HT1080 (cell line): ENCODE measurements at regions not wholly inside any gene's neighbourhood (a gene's known extent, or its start where the extent isn't known, plus 50 kb on each side); places are given as distances from the start of the nearest gene placed in this dataset.
"Not testable (repeated sequence)": the region's sequence is repeated elsewhere in the genome, so short reads cannot be mapped to it uniquely, and the experiment has no call there.

Experiments
- DNase-seq: peaks from one replicate; pipeline ENCODE4 v3.0.0-alpha.2; 2015; ENCODE audit warnings: low read depth

DNA sequence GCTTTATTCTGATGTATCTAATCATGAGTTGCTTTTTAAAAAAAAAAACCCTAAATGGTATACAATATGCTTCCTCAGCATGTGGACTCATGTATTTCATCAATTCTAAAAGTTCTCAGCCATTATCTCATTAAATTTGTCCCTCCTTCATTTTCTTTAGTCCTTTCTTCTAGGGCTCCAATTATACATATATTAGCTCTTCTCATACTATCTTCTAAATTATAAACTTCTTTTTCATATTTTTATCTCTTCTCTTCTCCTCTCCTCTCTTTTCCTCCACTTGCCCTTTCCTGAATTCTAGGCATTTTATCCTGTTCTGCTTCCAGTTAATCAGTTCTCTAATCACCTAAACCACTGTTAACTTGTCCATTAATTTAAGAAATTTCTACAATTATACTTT lies 55.0 kb upstream of the IL33 start:
- DNase-seq, result no peak

DNA sequence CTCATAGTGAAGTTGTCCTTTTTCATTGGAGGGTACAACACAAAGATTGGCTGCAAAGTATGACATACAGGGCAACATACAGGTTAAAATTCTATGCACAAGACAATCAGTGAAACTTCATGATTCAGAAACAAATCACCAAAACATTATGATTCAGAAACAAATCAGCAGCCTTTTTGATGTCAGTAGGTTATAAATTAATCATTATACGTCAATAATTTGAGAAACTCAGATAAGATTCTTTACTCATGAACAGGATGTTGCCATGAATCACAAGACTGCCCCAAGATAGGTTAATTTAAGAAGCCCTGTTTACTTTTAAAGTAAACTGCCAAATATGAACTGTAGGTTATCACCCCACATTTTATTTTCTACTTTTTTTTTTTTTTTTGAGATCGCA lies 62.2 kb upstream of the IL33 start:
- DNase-seq, result peak; percentile 62

DNA sequence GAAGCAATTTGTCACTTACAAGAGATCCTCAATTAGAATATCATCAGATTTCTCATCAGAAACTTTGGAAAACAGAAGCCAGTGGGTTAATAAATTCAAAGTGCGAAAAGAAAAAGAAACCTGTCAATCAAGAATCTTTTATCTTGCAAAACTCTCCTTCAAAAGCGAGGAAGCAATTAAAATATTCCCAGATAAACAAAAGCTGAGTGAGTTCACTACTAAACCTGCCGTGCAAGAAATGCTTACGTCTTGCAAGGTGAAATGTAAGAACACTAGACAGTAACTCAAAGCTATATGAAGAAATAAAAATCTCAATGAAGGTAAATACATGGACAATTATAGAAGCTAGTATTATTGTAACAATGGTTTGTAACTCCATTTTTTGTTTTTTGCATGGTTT lies 62.8 kb upstream of the IL33 start:
- DNase-seq, result no peak

DNA sequence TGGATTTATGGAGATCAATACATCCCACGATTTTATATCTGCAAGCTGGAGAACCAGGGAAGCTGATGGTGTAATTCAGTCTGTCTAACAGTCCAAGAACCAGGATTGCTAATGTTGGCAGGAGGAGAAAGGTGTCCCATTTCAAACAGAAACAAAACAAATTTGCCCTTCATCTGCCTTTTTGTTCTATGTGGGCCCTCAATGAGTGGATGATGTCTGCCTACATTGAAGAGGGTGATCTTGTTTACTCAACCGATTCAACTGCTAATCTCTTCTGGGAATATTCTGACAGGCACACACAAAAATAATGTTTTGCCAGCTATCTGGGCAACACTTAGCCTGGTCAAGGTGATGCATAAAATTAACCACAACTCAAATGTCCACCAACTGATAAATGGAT lies 65.1 kb upstream of the IL33 start:
- no peak for DNase-seq

DNA sequence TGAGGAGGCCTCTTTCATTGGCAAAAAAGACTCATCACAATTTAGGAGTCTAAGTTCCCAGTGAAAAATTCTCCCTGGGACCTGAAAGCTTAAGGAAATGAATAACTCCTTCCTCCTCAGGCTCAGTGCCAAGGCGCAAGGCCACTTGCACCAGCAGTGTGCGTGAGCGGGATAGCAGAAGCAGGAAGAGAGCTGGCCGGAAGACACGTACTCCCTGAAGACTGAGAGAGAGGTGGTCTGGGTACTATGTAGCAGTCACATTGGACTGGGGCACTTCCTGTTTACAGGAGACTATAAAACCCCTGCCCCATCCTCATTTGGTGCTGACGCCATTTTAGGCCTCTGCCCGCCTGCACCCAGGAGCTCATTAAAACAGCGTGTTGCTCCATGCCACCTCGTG lies 66.3 kb upstream of the IL33 start:
- DNase-seq, result no peak

DNA sequence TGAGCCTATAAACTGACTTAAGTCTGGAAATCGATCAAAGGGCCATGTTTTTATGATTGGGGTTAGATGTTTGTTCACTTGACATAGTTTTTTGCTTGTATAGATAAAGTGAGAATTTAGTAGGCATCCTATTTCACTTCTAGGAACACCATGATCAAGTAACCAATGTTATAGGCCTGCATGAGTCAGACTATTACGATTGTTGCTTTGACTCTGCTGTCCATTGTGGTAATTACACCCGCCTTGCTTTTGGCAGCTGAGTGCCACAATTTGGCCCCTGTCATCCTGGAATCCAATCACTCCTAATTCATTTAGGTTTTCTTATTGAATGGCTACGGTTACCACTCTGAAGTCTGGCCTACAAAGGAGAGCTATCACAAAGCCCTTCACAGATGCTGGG lies 67.8 kb upstream of the IL33 start:
- DNase-seq, result peak; percentile 21

DNA sequence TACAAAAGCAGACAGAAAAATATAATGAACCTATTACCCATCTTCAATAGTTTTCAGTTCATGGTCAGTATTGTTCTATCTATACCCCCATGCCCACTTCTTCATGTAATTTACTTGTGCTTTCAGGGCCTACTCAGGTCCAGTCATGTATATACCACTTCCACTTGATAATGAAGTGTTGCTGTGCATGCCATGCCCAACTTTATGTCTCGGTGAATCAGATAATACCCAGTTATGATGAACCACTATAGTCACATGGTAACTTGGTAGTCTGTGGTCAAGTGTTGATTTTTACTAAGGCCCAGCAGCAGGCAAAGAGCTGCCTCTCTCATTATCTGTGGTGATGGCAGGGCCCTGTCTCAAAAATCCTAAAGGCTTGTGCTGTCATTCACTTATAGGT lies 70.7 kb upstream of the IL33 start:
- DNase-seq, result no peak

DNA sequence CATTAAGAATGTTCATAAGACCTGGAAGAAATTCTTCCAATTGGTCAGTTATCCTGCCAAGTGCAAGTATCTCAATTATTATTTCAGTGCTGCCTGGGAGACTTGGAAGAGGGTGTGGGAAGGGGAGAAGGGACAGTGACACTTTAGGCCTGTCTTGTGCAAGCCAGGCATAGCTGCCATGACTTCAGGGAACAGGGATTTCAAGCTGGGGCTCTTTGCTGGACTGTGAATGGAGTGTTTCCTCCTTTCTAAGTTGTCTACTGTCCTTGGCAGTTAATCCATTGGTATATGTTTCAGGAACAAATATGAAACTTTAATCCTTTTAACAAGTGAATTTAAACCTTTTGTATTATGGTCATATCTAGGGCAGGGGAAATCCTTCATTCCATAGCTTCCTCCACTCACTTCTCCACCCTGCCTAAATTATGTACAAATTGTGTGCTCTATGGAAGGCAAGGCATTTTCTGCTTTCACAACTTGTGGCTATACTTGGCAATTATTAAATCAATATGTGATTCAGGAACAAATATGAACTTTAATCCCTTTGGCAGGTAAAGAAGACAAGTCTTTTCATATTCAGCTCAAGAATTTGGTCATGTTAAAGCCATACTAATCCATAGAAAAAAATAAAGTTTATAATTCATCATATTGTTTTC lies 72.7 kb upstream of the IL33 start:
- no peak for DNase-seq

DNA sequence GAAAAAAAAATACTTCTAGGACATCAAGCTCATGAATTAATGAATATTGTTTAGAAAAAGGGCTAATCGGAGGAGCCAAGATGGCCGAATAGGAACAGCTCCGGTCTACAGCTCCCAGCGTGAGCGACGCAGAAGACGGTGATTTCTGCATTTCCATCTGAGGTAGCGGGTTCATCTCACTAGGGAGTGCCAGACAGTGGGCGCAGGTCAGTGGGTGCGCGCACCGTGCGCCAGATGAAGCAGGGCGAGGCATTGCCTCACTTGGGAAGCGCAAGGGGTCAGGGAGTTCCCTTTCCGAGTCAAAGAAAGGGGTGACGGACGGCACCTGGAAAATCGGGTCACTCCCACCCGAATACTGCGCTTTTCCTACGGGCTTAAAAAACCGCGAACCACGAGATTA lies 79.8 kb upstream of the IL33 start:
- not testable (repeated sequence) for DNase-seq

DNA sequence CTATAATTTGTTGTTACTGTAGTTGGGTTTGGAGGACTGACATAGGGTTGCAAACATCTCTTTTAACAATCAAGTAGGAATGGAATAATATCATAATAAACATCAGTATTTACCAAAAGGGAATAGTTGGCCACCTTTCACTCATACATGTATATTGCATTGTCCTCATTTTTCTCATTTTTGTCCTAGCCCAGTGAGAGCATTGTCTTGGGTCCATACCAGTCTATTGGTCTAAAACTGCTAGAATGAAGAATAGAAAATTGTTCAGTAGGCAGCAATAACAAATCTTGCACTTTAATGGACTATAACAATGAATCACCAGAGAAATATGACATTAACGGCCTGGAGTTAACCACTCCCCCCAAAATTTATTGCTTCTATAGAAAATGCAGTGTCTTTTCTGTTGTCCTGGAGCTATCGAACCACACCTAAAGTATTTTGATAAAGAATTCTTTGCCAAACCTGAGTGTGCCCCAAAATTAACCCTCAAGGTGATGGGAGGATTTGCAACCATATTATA lies 80.9 kb upstream of the IL33 start:
- DNase-seq, result no peak

DNA sequence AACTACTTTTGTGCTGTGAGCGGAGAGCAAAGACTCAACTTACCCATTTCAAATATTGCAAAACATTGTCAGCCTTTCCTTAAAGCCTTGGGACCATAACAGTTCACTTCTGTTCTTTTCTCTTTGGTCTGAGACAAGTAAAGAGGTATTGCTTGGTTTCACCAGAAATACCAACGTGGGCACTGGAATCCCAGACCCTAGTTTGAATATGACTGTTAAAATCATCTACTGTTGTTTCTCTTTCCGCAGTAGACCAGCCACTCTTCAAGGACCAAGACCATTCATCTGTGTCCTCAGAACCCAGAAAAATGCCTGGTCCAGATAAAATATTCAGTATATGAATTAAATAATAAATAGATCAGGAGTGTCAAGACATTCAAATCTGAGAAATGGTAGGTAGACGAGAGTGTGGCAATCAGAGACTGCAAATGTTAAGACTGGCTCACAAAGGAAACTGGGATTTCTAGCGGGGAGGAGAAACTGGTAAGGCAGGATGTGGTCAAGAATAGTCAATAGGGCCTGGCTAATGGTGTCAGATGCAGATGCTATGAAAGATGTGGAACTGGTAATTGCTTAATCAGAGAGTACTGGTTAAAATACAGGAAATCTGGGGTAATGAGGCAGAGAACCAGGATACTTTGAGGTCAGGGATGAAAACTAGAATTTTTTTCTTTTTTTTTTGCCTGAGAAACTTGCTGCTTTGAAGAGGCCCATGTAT lies 82.1 kb upstream of the IL33 start:
- DNase-seq, result peak; percentile 83

DNA sequence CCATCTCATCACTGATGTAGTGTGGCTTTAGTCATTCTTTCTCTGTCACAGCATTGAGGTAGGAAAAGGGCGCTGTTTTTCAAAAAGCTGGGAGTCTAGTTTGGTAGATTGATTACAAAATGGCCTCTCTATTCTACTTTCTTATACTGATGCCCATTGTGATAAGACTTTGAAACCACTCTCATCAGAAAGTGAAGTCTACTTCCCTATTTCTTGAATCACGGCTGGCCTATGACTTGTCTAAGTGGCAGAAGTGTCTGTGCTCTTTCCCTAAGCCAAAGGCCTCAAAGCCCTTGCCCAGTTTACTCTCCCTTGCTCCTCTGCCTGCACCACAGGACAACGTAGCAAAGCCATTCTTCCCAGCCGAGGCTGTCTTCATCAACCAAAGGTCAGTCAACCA lies 83.0 kb upstream of the IL33 start:
- DNase-seq, result no peak

DNA sequence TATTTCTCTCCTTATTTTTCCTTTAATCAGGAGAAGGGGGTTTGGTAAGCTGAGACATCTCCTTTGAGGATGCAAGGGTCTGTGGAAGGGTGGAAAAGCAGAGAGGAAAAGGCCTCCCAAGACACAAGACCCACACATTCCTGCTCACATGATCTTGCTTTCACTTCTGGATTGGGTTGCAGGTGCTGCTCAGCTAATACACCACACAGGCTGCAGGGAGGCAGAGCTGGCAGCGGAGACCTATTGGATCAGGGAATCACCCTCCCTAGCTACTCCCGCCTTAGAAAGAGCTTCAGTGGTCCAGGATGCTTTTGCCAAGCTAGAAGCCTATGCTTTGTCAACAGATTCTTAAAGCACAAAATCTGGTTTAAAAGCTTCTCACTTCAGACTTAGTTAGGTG lies 87.6 kb upstream of the IL33 start:
- DNase-seq, result no peak

DNA sequence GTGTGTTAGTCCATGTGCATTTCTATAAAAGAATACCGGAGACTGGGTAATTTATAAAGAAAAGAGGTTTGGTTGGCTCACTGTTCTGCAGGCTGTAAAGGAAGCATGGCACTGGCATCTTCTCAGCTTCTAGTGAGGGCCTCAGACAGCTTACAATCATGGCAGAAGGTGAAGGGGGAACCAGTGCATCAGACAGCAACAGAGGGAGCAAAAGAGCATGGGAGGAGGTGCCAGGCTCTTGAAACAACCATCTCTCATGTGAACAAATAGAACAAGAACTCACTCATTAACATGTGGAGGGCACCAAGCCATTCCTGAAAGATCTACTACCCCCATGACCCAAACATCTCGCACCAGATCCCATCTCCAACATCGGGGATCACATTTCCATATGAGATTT lies 89.2 kb upstream of the IL33 start:
- DNase-seq, result no peak

DNA sequence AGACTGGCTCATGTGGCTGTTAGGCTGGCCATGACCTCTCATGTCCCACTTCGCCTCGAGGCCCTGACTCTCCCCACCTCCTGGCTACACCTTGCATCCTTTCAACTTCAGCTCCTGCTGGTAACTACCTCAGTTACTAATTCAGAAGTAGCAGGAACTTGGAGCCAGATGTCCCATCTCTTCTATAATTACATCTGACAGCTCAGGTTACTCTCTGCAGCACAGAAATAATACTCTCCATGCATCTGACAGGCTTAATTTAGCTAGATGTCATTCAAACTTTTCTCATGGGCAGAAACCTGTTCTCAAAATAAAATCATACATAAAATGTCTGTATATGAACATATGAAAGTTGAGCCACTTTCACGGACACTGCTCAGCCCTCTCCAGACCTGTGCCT lies 92.2 kb upstream of the IL33 start:
- DNase-seq, result no peak

DNA sequence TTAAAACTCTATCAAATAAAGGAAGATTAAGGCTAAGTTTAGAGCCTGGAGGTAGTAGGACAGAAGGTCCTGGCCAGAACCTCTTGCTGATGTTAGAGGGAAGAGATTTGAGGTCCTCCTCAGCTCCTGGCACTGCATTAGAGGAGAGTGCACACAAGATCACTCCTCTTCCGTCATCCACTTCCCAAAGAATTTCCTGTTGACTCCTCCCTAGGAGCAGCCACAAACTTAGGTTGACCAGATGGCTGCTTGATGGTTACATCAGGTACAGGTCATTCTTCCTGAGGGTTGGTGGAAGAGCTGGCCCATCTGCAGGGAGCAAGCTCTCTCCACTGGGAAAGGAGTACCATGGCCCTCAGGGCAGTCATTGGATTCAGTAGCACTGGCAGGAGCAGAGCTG lies 93.9 kb upstream of the IL33 start:
- peak; percentile 61 for DNase-seq

DNA sequence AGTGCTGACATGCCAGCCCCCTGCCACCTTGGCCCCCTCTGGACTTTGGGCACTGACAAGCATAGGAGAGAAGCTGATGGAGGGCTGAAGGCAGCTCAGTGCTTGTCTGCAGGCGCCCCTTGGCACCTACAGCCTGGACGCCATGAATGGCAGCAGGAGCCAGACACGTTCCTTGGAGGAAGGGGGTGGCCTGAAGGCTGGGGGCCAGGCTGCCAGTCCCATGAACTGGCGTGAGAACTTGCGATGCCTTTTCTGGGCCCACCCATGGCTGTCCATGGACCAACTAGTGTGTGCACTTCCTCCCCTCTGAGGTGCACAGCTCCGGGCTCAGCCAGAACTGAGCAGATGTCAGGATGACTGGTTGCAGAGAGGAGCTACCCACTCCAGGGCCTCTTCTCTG lies 99.0 kb upstream of the RANBP6 start:
- no peak for DNase-seq

DNA sequence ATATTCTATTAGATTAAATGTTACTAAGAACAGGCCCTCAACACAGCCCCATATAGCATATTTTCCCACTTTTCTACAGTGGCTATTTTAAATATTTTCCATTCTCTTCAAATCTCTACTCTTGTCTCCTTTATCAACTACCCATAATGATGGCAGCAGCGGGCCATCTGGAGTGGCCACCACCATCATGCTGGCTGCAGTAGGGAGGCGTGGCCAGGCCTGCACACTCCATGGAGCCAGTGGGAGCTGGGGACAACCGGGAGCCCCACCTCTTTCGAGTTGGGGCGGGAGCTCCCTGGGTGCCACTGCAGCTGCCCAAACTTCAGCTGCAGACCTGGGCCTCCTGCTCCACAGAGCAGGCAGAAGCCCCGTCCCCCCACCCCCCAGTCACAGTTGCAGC lies 98.4 kb upstream of the RANBP6 start:
- DNase-seq, result no peak

DNA sequence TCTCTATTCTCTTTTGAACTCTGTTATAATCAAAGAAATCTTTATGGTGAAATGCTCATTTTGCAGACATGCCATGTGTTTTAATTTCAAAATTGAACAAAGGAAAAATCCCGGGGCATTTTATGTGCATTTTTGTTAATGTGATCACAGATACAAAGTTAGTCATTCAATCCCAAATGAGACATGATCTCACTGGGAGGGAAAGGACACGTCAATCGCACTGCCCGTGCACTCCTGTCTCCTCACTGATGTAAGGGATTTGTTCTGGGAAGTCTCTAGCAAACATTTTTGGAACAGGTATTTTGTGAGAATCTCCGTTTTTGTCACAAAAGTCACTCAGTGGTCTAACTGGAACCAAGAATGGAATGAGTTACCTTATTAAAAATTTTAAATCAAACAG lies 97.9 kb upstream of the RANBP6 start:
- no peak for DNase-seq

DNA sequence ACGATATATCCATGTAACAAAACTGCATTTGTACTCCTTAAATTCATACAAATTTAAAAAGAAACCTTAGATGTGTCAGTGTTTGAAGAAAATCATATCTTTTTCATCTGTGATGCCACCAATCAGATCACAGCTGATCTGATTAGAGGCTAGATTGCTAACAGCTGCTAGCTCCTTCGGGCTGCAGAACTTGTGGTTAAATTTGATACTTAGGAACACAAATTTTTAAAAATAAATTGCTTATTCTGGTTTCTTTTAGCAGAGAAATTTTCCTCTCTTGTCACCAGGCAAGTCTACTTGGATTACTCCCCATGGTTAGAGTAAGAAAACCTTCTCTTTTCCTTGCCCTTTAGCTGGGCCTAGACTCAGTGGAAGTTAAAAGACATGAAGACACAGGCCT lies 94.6 kb upstream of the RANBP6 start:
- no peak for DNase-seq

DNA sequence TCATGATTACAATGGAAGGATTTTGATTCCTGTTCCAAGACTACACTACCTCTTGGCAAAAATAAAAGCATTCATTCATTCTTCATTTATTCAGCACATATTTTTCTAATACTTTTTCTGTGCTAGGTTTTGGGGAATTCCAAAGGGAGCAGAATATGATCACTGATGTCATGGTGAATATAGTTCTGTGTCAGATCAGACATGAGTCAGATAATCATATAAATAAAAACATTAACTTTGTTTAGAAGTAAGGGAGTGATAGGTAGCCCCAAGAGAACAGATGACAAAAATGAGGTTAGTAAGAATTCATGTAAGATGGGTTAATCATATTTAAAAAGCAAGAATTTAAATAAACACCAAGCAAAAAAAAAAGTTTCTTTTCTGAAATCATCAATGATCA lies 94.1 kb upstream of the RANBP6 start:
- no peak for DNase-seq

DNA sequence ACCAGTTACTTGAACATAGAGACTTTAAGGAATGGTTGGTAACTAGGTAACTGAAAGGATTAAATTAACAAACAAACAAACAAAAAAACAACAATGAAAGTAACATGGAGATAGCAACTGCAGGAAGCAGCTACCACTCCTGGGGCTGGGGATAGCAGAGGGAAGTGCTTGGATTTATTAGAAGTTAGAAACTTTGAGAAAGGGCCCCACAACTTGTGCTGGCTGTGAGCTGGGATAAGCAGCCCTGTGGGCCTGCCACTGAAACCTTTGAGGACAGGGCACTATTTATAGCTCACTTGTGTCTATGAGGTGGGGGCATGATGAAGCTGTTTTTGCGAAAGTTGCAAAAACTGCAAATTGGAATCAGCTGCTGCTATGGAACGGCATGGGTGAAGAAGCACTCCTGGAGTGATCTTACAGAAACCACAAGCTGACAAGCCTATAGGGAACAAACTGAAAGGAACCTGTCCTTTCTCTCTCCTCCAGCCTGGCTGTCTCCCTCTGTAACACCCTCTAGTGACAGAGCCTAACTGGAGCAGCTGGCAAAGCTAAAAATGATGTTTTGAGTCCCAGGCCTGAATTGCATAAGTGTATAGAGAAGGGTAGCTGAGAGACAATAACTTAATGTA lies 91.4 kb upstream of the RANBP6 start:
- DNase-seq, result peak; percentile 64

DNA sequence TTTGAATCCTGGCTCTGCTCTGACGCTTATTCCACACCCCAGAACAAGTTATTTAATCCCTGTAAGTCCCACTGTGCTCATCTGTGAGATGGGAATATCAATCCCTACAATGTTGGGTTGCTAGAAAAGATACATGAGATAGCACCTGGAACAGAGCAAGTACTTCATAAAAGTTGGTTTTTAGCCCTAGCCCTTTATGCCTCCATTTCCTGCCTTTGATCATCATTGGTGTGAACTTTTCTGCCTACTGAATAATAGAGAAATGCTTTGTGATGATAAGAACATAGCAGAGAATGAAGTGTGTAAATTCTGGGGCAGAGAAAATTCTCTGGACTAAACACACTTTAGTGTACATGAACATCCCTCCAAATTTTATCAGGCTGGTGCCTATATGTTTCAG lies 90.3 kb upstream of the RANBP6 start:
- DNase-seq, result no peak
